PC-9 (cell line): ENCODE measurements at regions not wholly inside any gene's neighbourhood (a gene's known extent, or its start where the extent isn't known, plus 50 kb on each side); places are given as distances from the start of the nearest gene placed in this dataset.

Source experiments
- BruUV-seq: library from RNA; stranded (reverse); fragments of 400-500 nt; replicated peaks from 2 replicates; lab custom pipeline; 2021; lab: Mats Ljungman, UMichigan
- CTCF ChIA-PET: fragments of 300-600 bp; sonication (Branson Sonifier 250); formaldehyde crosslinking; loops from one replicate; lab custom pipeline; 2022; ENCODE audit warnings: antibody characterized with exemption; lab: Charles Lee
- POLR2A ChIA-PET: fragments of 300-600 bp; sonication (Branson Sonifier 250); formaldehyde crosslinking; loops from one replicate; lab custom pipeline; 2022; ENCODE audit warnings: antibody characterized with exemption; ENCODE audit not compliant: unreplicated experiment; lab: Charles Lee
- DNase-seq, 2 experiments: peaks; one replicate each; pipeline versions ENCODE4 v3.0.0 to v3.0.0-alpha.2; 2015 to 2022; ENCODE audit warnings: mixed read lengths in 1 of 2
- H2AFZ ChIP-seq: fragments of 200-600 bp; sonication (generic); 2 replicates; pipeline ENCODE4 v1.8.1; 2017; ENCODE audit warnings: antibody characterized with exemption
- H3F3A ChIP-seq: fragments of 200-600 bp; sonication (generic); 2 replicates; pipeline ENCODE4 v1.8.1; 2017; ENCODE audit warnings: antibody characterized with exemption, mild to moderate bottlenecking, low read depth; ENCODE audit not compliant: insufficient read depth
- H3K27ac ChIP-seq: fragments of 200-600 bp; sonication (generic); 2 replicates; pipeline ENCODE4 v1.6.1; 2016; ENCODE audit warnings: mixed run types
- H3K27me3 ChIP-seq: fragments of 200-600 bp; sonication (generic); 2 replicates; pipeline ENCODE4 v1.6.1; 2016; ENCODE audit warnings: low read depth, mixed run types; ENCODE audit not compliant: insufficient read depth
- H3K36me3 ChIP-seq: fragments of 200-600 bp; sonication (generic); 2 replicates; pipeline ENCODE4 v1.6.1; 2016; ENCODE audit warnings: low read depth, mixed run types
- H3K4me1 ChIP-seq: fragments of 200-600 bp; sonication (generic); replicated peaks from 2 replicates; pipeline ENCODE4 v1.6.1; 2016; ENCODE audit warnings: mixed run types; ENCODE audit not compliant: insufficient read depth
- H3K4me2 ChIP-seq: fragments of 200-600 bp; sonication (generic); 2 replicates; pipeline ENCODE4 v1.6.1; 2017; ENCODE audit warnings: mixed run types
- H3K4me3 ChIP-seq: fragments of 200-600 bp; sonication (generic); 2 replicates; pipeline ENCODE4 v1.6.1; 2016; ENCODE audit warnings: mixed run types
- H3K79me2 ChIP-seq: fragments of 200-600 bp; sonication (generic); 2 replicates; pipeline ENCODE4 v1.6.1; 2017; ENCODE audit warnings: low read depth, mixed run types
- H3K9me2 ChIP-seq: fragments of 200-600 bp; sonication (generic); 2 replicates; pipeline ENCODE4 v1.8.1; 2017; ENCODE audit warnings: mild to moderate bottlenecking; ENCODE audit not compliant: insufficient read depth
- H3K9me3 ChIP-seq: fragments of 200-600 bp; sonication (generic); 2 replicates; pipeline ENCODE4 v1.8.1; 2016; ENCODE audit warnings: low read depth; ENCODE audit not compliant: insufficient read depth
- H4K20me1 ChIP-seq: fragments of 200-600 bp; sonication (generic); 2 replicates; pipeline ENCODE4 v1.8.1; 2017; ENCODE audit not compliant: insufficient read depth
- CTCF ChIP-seq: fragments of 200-600 bp; sonication (generic); conservative IDR thresholded peaks from 2 replicates; pipeline ENCODE4 v1.6.1; 2017; ENCODE audit warnings: mixed run types, antibody characterized with exemption, mild to moderate bottlenecking, moderate library complexity
- EZH2 ChIP-seq: fragments of 200-600 bp; sonication (generic); IDR thresholded peaks from 2 replicates; pipeline ENCODE4 v1.8.0; 2017; ENCODE audit warnings: antibody characterized with exemption, low read depth
- intact Hi-C: fragments of 100-400 bp; cut with micrococcal nuclease; formaldehyde crosslinking; loops from one replicate; pipeline ENCODE4 v1.10.0; 2022; ENCODE audit not compliant: unreplicated experiment

DNA sequence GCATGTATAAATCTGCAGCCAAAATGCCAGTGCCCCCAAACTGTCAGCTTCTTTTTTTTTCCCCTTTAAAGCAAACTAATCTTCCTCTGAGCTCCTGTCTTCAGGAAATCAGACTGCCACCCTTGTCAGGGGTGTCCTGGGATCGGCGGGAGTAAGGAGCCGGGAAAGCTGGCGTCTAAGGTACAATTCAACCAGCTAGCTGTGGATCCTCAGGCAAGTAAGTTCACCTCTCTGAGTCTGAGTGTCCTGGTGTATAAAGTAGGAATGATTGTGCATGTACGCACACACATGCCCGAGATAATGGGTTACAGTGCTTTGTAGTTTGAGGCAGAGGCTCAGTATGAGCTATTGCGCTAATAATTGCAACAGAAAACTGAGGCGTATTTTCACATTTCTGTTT lies 98.3 kb downstream of the ANKRD60 start:
- 0 out of 2 replicates have a peak, but pooled peaks cover 9% of the 10 kb centered on the region for H3K79me2 ChIP-seq
- peaks cover 16% of the 10 kb centered on the region for H3K9me3 ChIP-seq

DNA sequence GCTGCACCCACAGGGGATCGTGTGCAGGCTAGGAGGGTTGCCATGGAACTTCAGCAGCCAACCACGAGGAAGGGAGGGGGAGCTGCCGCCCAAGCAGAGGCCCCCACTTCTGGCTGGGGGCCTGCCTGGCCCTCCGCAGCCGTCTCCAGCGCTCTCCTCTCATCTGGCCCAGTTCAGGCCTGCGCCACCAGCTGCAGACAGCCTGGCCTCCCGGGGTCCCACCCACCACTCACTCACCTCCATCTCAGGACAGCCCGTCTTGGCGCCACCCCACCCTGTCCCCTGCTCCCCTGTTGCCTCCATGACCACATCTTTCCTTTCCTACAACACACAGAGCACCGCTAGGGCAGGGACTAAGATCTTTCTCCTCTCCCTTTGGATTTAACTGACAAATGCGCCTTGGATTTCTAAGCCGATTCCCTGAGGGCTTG lies 98.7 kb downstream of the ANKRD60 start:
- CTCF ChIA-PET, result interaction anchor here (0.6 kb wide), 1 partner anchor 442 kb away, joined by 3 read pairs; no protein-coding TSS in a partner anchor
- no peak overlapping the region for H3K4me3 ChIP-seq
- 0 out of 2 replicates have a peak, but pooled peaks cover 9% of the 10 kb centered on the region for H3K79me2 ChIP-seq
- no TSS peak for BruUV-seq
- no peak for TF ChIP-seq EZH2
- TF ChIP-seq CTCF, result no peak
- no peaks in the 10 kb centered on the region for H3K36me3 ChIP-seq
- no peaks in the 10 kb centered on the region for H4K20me1 ChIP-seq
- intact Hi-C loops, result no loop called here
- H3K4me1 ChIP-seq, result peaks cover 78% of the 10 kb centered on the region
- H3K9me2 ChIP-seq, result no peaks in the 10 kb centered on the region
- H3K4me2 ChIP-seq, result peak overlapping the region; percentile 76; the same call in 1 of the 2 replicates
- H2AFZ ChIP-seq, result no peak overlapping the region
- peaks cover 17% of the 10 kb centered on the region for H3K9me3 ChIP-seq
- POLR2A ChIA-PET, result interaction anchor here (0.6 kb wide), 1 partner anchor 49 kb away, joined by 26 read pairs; no protein-coding TSS in a partner anchor
- H3K27me3 ChIP-seq, result no peaks in the 10 kb centered on the region
- peak overlapping the region; percentile 87; the same call in 1 of the 2 replicates for H3K27ac ChIP-seq
- no peak for DNase-seq
- peaks cover 62% of the 10 kb centered on the region for H3F3A ChIP-seq

More for the DNA sequence above, 98.3 kb downstream of the ANKRD60 start:
- Histone ChIP-seq H3K4me1 (peaks cover 82% of the 10 kb centered on the region), H3K27me3 (no peaks in the 10 kb centered on the region), H3F3A (peaks cover 62% of the 10 kb centered on the region), H3K9me2 (no peaks in the 10 kb centered on the region), H3K4me2 (peak overlapping the region; percentile 76), H3K27ac (peak overlapping the region; percentile 87), H2AFZ (no peak overlapping the region), H3K4me3 (no peak overlapping the region), H4K20me1 (no peaks in the 10 kb centered on the region), H3K36me3 (no peaks in the 10 kb centered on the region)
- intact Hi-C loops, result no loop called here
- no peak for DNase-seq
- BruUV-seq, result no TSS peak
- ChIA-PET CTCF (interaction anchor here (0.6 kb wide), 1 partner anchor 443 kb away, joined by 3 read pairs; no protein-coding TSS in a partner anchor), POLR2A (interaction anchor here (0.6 kb wide), 1 partner anchor 50 kb away, joined by 26 read pairs; no protein-coding TSS in a partner anchor)
- TF ChIP-seq CTCF (no peak), EZH2 (no peak)

GRCh38 chr20:58128635-58129625 lies 99.5 kb downstream of the ANKRD60 start:
- no peaks in the 10 kb centered on the region for H3K36me3 ChIP-seq
- intact Hi-C loops, result no loop called here
- POLR2A ChIA-PET, result no interaction called here
- no peak overlapping the region for H3K4me3 ChIP-seq
- H2AFZ ChIP-seq, result no peak overlapping the region
- BruUV-seq, result no TSS peak
- peak overlapping the region; percentile 66 for H3K27ac ChIP-seq
- H3K9me3 ChIP-seq, result peaks cover 17% of the 10 kb centered on the region
- peaks cover 62% of the 10 kb centered on the region for H3F3A ChIP-seq
- H3K79me2 ChIP-seq, result 0 out of 2 replicates have a peak, but pooled peaks cover 9% of the 10 kb centered on the region
- peaks cover 70% of the 10 kb centered on the region for H3K4me1 ChIP-seq
- H3K27me3 ChIP-seq, result no peaks in the 10 kb centered on the region
- TF ChIP-seq CTCF, result no peak
- TF ChIP-seq EZH2, result no peak
- H3K9me2 ChIP-seq, result no peaks in the 10 kb centered on the region
- H4K20me1 ChIP-seq, result no peaks in the 10 kb centered on the region
- CTCF ChIA-PET, result interaction anchor here (0.6 kb wide), 1 partner anchor 441 kb away, joined by 3 read pairs; no protein-coding TSS in a partner anchor
- no peak for DNase-seq
- peak overlapping the region; percentile 66 for H3K4me2 ChIP-seq
